Neural progenitor cell (in vitro differentiated cells): ENCODE measurements at regions not wholly inside any gene's neighbourhood (a gene's known extent, or its start where the extent isn't known, plus 50 kb on each side); places are given as distances from the start of the nearest gene placed in this dataset.
"Not testable (repeated sequence)": the region's sequence is repeated elsewhere in the genome, so short reads cannot be mapped to it uniquely, and the experiment has no call there.

Source experiments
- DNase-seq: peaks from one replicate; pipeline ENCODE4 v3.0.0-alpha.2; 2016; ENCODE audit warnings: low spot score
- H2AFZ ChIP-seq: fragments of 200-600 bp; sonication (generic); replicated peaks from 2 replicates; pipeline ENCODE4 v1.6.1; 2016; ENCODE audit warnings: antibody characterized with exemption
- H3F3A ChIP-seq: fragments of 200-600 bp; sonication (generic); 2 replicates; pipeline ENCODE4 v1.6.1; 2016; ENCODE audit warnings: antibody characterized with exemption, low read depth
- H3K27ac ChIP-seq: fragments of 200-600 bp; sonication (generic); 2 replicates; pipeline ENCODE4 v1.5.1; 2016; ENCODE audit warnings: mild to moderate bottlenecking
- H3K27me3 ChIP-seq: fragments of 200-600 bp; sonication (generic); 2 replicates; pipeline ENCODE4 v1.6.1; 2016; ENCODE audit warnings: mild to moderate bottlenecking, moderate library complexity
- H3K36me3 ChIP-seq: fragments of 200-600 bp; sonication (generic); 2 replicates; pipeline ENCODE4 v1.5.1; 2016
- H3K4me1 ChIP-seq: fragments of 200-600 bp; sonication (generic); 2 replicates; pipeline ENCODE4 v1.6.1; 2016; ENCODE audit warnings: mixed run types
- H3K4me2 ChIP-seq: fragments of 200-600 bp; sonication (generic); 2 replicates; pipeline ENCODE4 v1.6.1; 2016
- H3K4me3 ChIP-seq: fragments of 200-600 bp; sonication (generic); 2 replicates; pipeline ENCODE4 v1.5.1; 2016
- H3K79me2 ChIP-seq: fragments of 200-600 bp; sonication (generic); 2 replicates; pipeline ENCODE4 v1.6.1; 2016; ENCODE audit warnings: low read depth
- H3K9ac ChIP-seq: fragments of 200-600 bp; sonication (generic); 2 replicates; pipeline ENCODE4 v1.6.1; 2016
- H3K9me3 ChIP-seq: fragments of 200-600 bp; sonication (generic); 2 replicates; pipeline ENCODE4 v1.5.1; 2016; ENCODE audit warnings: low read depth
- H4K20me1 ChIP-seq: fragments of 200-600 bp; sonication (generic); 2 replicates; pipeline ENCODE4 v1.6.1; 2016; ENCODE audit warnings: low read depth
- H3K27ac Mint-ChIP-seq: 3 replicates; pipeline ENCODE4 v1.8.0; 2021; ENCODE audit warnings: mixed read lengths
- H3K27me3 Mint-ChIP-seq: 2 replicates; pipeline ENCODE4 v1.8.0; 2022; ENCODE audit warnings: low read depth, mild to moderate bottlenecking, inconsistent platforms, moderate library complexity, mixed read lengths; ENCODE audit not compliant: insufficient read depth
- H3K36me3 Mint-ChIP-seq: 3 replicates; pipeline ENCODE4 v1.8.0; 2021; ENCODE audit warnings: mixed read lengths
- H3K4me1 Mint-ChIP-seq: 3 replicates; pipeline ENCODE4 v1.8.0; 2021; ENCODE audit warnings: mixed read lengths
- H3K4me3 Mint-ChIP-seq: 3 replicates; pipeline ENCODE4 v1.8.0; 2021; ENCODE audit warnings: mild to moderate bottlenecking, moderate library complexity, mixed read lengths
- H3K9me3 Mint-ChIP-seq: 3 replicates; pipeline ENCODE4 v1.8.0; 2020; ENCODE audit warnings: mixed read lengths
- CTCF ChIP-seq: fragments of 200-600 bp; sonication (generic); IDR thresholded peaks from 2 replicates; pipeline ENCODE4 v1.5.1; 2017; ENCODE audit warnings: antibody characterized with exemption, mild to moderate bottlenecking
- EZH2 ChIP-seq: fragments of 200-600 bp; sonication (generic); IDR thresholded peaks from 2 replicates; pipeline ENCODE4 v1.6.1; 2017; ENCODE audit warnings: antibody characterized with exemption, mild to moderate bottlenecking, moderate library complexity
- EZH2phosphoT487 ChIP-seq: fragments of 200-600 bp; sonication (generic); IDR thresholded peaks from 2 replicates; pipeline ENCODE4 v1.6.1; 2017; ENCODE audit warnings: antibody characterized with exemption

- H3K4me1 Mint-ChIP-seq = no peaks in the 10 kb centered on the region
- no peak overlapping the region for H3K4me3 Mint-ChIP-seq
- Histone ChIP-seq H3K9me3 (no peaks in the 10 kb centered on the region), H3K36me3 (no peaks in the 10 kb centered on the region), H3K4me3 (no peak overlapping the region), H3K4me1 (no peaks in the 10 kb centered on the region), H4K20me1 (no peaks in the 10 kb centered on the region), H3F3A (no peaks in the 10 kb centered on the region), H3K27me3 (no peaks in the 10 kb centered on the region), H3K9ac (no peak overlapping the region), H2AFZ (no peak overlapping the region), H3K79me2 (no peaks in the 10 kb centered on the region), H3K27ac (no peak overlapping the region), H3K4me2 (no peak overlapping the region)
- DNase-seq = no peak
- no peaks in the 10 kb centered on the region for H3K36me3 Mint-ChIP-seq
- no peaks in the 10 kb centered on the region for H3K27me3 Mint-ChIP-seq
- TF ChIP-seq EZH2phosphoT487 (no peak), CTCF (no peak), EZH2 (no peak)
- H3K9me3 Mint-ChIP-seq = no peaks in the 10 kb centered on the region
- H3K27ac Mint-ChIP-seq = no peak overlapping the region
Measured at GRCh38 chr3:177793451-177793850, 596.2 kb upstream of the TBL1XR1 start.

GRCh38 chr3:177795216-177795615 lies 597.9 kb upstream of the TBL1XR1 start:
- Histone ChIP-seq H3K27ac (no peak overlapping the region), H3K4me3 (no peak overlapping the region), H4K20me1 (no peaks in the 10 kb centered on the region), H3K9ac (no peak overlapping the region), H3K79me2 (no peaks in the 10 kb centered on the region), H3K36me3 (no peaks in the 10 kb centered on the region), H3F3A (no peaks in the 10 kb centered on the region), H3K27me3 (no peaks in the 10 kb centered on the region), H3K9me3 (no peaks in the 10 kb centered on the region), H2AFZ (no peak overlapping the region), H3K4me2 (no peak overlapping the region), H3K4me1 (no peaks in the 10 kb centered on the region)
- no peak for DNase-seq
- H3K27me3 Mint-ChIP-seq = no peaks in the 10 kb centered on the region
- no peaks in the 10 kb centered on the region for H3K4me1 Mint-ChIP-seq
- no peak overlapping the region for H3K27ac Mint-ChIP-seq
- H3K9me3 Mint-ChIP-seq = peaks cover 2% of the 10 kb centered on the region
- H3K4me3 Mint-ChIP-seq = no peak overlapping the region
- TF ChIP-seq CTCF (no peak), EZH2phosphoT487 (no peak), EZH2 (no peak)
- no peaks in the 10 kb centered on the region for H3K36me3 Mint-ChIP-seq

- no peak overlapping the region for H3K4me3 ChIP-seq
- H3K36me3 ChIP-seq = no peaks in the 10 kb centered on the region
- H3K9ac ChIP-seq = no peak overlapping the region
- peaks cover 2% of the 10 kb centered on the region for H3K9me3 Mint-ChIP-seq
- no peaks in the 10 kb centered on the region for H3K27me3 ChIP-seq
- H2AFZ ChIP-seq = no peak overlapping the region
- H4K20me1 ChIP-seq = no peaks in the 10 kb centered on the region
- H3K9me3 ChIP-seq = no peaks in the 10 kb centered on the region
- no peaks in the 10 kb centered on the region for H3K27me3 Mint-ChIP-seq
- DNase-seq = no peak
- no peaks in the 10 kb centered on the region for H3K36me3 Mint-ChIP-seq
- H3K27ac ChIP-seq = no peak overlapping the region
- no peak for TF ChIP-seq EZH2
- TF ChIP-seq EZH2phosphoT487 = no peak
- TF ChIP-seq CTCF = no peak
- H3K4me3 Mint-ChIP-seq = no peak overlapping the region
- no peaks in the 10 kb centered on the region for H3F3A ChIP-seq
- no peak overlapping the region for H3K4me2 ChIP-seq
- no peaks in the 10 kb centered on the region for H3K4me1 ChIP-seq
- no peaks in the 10 kb centered on the region for H3K4me1 Mint-ChIP-seq
- no peaks in the 10 kb centered on the region for H3K79me2 ChIP-seq
- no peak overlapping the region for H3K27ac Mint-ChIP-seq
Measured at GRCh38 chr3:177795859-177796258, 598.6 kb upstream of the TBL1XR1 start.

GRCh38 chr3:177800147-177800546 lies 602.9 kb upstream of the TBL1XR1 start:
- H3K36me3 ChIP-seq, H3K27me3 ChIP-seq, H3K4me1 ChIP-seq, H3K9ac ChIP-seq, H3K4me1 Mint-ChIP-seq, H3F3A ChIP-seq, H3K4me2 ChIP-seq, H3K9me3 ChIP-seq, H3K4me3 ChIP-seq, DNase-seq, H3K4me3 Mint-ChIP-seq, H3K27ac ChIP-seq, H4K20me1 ChIP-seq, H3K36me3 Mint-ChIP-seq, H3K27me3 Mint-ChIP-seq, H3K79me2 ChIP-seq, H3K9me3 Mint-ChIP-seq, H3K27ac Mint-ChIP-seq, H2AFZ ChIP-seq: not testable (repeated sequence)
